Psoas muscle (tissue), 7 donors: ENCODE measurements at regions not wholly inside any gene's neighbourhood (a gene's known extent, or its start where the extent isn't known, plus 50 kb on each side); places are given as distances from the start of the nearest gene placed in this dataset.

Source experiments
- ATAC-seq, 4 donors: fragments of 200-7000 bp; cut with Tn5 transposase; one replicate each; pipeline ENCODE4 v1.9.1; 2020; ENCODE audit warnings: moderate library complexity in 3 of 4, mild to moderate bottlenecking in 2 of 4
- DNase-seq, 2 donors: peaks; one replicate each; pipeline ENCODE4 v3.0.0-alpha.2; 2020
- H3K27ac ChIP-seq: fragments of 200-600 bp; one replicate; pipeline ENCODE4 v1.8.0; 2022
- H3K27me3 ChIP-seq, 3 donors: fragments of 200-600 bp in 1 of 3; one replicate each; pipeline versions ENCODE4 v1.6.1 to v1.8.0; 2013 to 2022; ENCODE audit warnings: low read length in 2 of 3, mild to moderate bottlenecking in 2 of 3, moderate library complexity in 1 of 3; ENCODE audit not compliant: insufficient read depth in 3 of 3
- H3K36me3 ChIP-seq, 2 donors: fragments of 200-600 bp in 1 of 2; one replicate each; pipeline versions ENCODE4 v1.6.1 to v1.8.0; 2013 to 2022; ENCODE audit warnings: low read depth in 1 of 2, mild to moderate bottlenecking in 1 of 2, moderate library complexity in 1 of 2; ENCODE audit not compliant: insufficient read depth in 1 of 2
- H3K4me1 ChIP-seq: fragments of 200-600 bp; one replicate; pipeline ENCODE4 v1.8.0; 2022
- H3K4me3 ChIP-seq: fragments of 200-600 bp; one replicate; pipeline ENCODE4 v1.8.0; 2022; ENCODE audit warnings: mild to moderate bottlenecking
- H3K9me3 ChIP-seq: fragments of 200-600 bp; one replicate; pipeline ENCODE4 v1.8.0; 2022
- WGBS, 3 donors: extraction: QIAGEN DNeasy Blood & Tissue Kit; methylation state at CpG; one replicate each; pipeline versions ENCODE4 v1.1.6 to v1.1.7; 2013; 5-methylcytosine and 5-hydroxymethylcytosine counted together
- intact Hi-C, 2 donors: fragments of 100-400 bp; cut with DNase I; formaldehyde crosslinking; loops; one replicate each; pipeline versions ENCODE4 v1.11.0 to v1.14.2; 2022
- TF ChIP-seq, protein P1 (sequence below): fragments of 200-600 bp; IDR thresholded peaks from one replicate; pipeline ENCODE4 v1.8.0; 2022; ENCODE audit warnings: antibody characterized with exemption
- donor health status: healthy with polysubstance abuse.
- donor health status: DM: no; HTN: no; CAD: no; lungs with moderate emphysema.
- donor health status: Bipolar disorder and iron deficiency.
- donor health status: healthy.
- donor health status: DM: yes; HTN: yes; CAD: no.
- donor health status: DM: no; HTN: no; CAD: no.
- donor health status: DM: yes; HTN: yes; CAD: no.

- intact Hi-C loops = no loop called here
- DNase-seq (no peak), ATAC-seq (no peak)
- TF ChIP-seq, protein P1, sequence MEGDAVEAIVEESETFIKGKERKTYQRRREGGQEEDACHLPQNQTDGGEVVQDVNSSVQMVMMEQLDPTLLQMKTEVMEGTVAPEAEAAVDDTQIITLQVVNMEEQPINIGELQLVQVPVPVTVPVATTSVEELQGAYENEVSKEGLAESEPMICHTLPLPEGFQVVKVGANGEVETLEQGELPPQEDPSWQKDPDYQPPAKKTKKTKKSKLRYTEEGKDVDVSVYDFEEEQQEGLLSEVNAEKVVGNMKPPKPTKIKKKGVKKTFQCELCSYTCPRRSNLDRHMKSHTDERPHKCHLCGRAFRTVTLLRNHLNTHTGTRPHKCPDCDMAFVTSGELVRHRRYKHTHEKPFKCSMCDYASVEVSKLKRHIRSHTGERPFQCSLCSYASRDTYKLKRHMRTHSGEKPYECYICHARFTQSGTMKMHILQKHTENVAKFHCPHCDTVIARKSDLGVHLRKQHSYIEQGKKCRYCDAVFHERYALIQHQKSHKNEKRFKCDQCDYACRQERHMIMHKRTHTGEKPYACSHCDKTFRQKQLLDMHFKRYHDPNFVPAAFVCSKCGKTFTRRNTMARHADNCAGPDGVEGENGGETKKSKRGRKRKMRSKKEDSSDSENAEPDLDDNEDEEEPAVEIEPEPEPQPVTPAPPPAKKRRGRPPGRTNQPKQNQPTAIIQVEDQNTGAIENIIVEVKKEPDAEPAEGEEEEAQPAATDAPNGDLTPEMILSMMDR = no peak
- no peaks in the 10 kb centered on the region for H3K27me3 ChIP-seq
- no peak overlapping the region for H3K4me3 ChIP-seq
- no peaks in the 10 kb centered on the region for H3K36me3 ChIP-seq
- no peaks in the 10 kb centered on the region for H3K4me1 ChIP-seq
- WGBS, 3 donors = 73 to 89% (median 81%) methylated on average over 1 of the region's 1 CpG
- no peaks in the 10 kb centered on the region for H3K9me3 ChIP-seq
- no peak overlapping the region for H3K27ac ChIP-seq
These were observed 645.9 kb downstream of the XPNPEP1 start for GRCh38 chr10:109277456-109277855.

- Histone ChIP-seq H3K4me1 (no peaks in the 10 kb centered on the region), H3K27me3 (no peaks in the 10 kb centered on the region), H3K27ac (no peak overlapping the region), H3K36me3 (no peaks in the 10 kb centered on the region), H3K4me3 (no peak overlapping the region), H3K9me3 (no peaks in the 10 kb centered on the region)
- DNase-seq = no peak
- 0 to 13% (median 13%) methylated on average over 1 of the region's 1 CpG for WGBS, 3 donors
- ATAC-seq = no peak
- intact Hi-C loops = no loop called here
- TF ChIP-seq, protein P1 = no peak
These were observed 647.4 kb downstream of the XPNPEP1 start for GRCh38 chr10:109275960-109276359.

- TF ChIP-seq, protein P1 = no peak
- H3K9me3 ChIP-seq = no peaks in the 10 kb centered on the region
- no peaks in the 10 kb centered on the region for H3K4me1 ChIP-seq
- ATAC-seq = no peak
- DNase-seq = no peak
- WGBS, 3 donors = 73 to 90% (median 82%) methylated on average over 2 of the region's 2 CpGs
- H3K4me3 ChIP-seq = no peak overlapping the region
- no peaks in the 10 kb centered on the region for H3K36me3 ChIP-seq
- intact Hi-C loops = no loop called here
- H3K27ac ChIP-seq = no peak overlapping the region
- no peaks in the 10 kb centered on the region for H3K27me3 ChIP-seq
These were observed 648.6 kb downstream of the XPNPEP1 start for GRCh38 chr10:109274681-109275080.

GRCh38 chr10:109270173-109270572, 653.1 kb downstream of the XPNPEP1 start:
- H3K27ac ChIP-seq = no peak overlapping the region
- 86 to 89% (median 87%) methylated on average over 2 of the region's 2 CpGs for WGBS, 3 donors
- intact Hi-C loops = no loop called here
- H3K36me3 ChIP-seq = no peaks in the 10 kb centered on the region
- H3K27me3 ChIP-seq = no peaks in the 10 kb centered on the region
- H3K9me3 ChIP-seq = no peaks in the 10 kb centered on the region
- TF ChIP-seq, protein P1 = no peak
- ATAC-seq (no peak), DNase-seq (no peak)
- H3K4me1 ChIP-seq = no peaks in the 10 kb centered on the region
- no peak overlapping the region for H3K4me3 ChIP-seq

- ATAC-seq (no peak), DNase-seq (no peak)
- no peaks in the 10 kb centered on the region for H3K27me3 ChIP-seq
- H3K4me3 ChIP-seq = no peak overlapping the region
- intact Hi-C loops = no loop called here
- no peak overlapping the region for H3K27ac ChIP-seq
- TF ChIP-seq, protein P1 = no peak
- H3K9me3 ChIP-seq = no peaks in the 10 kb centered on the region
- 91 to 93% (median 92%) methylated on average over 3 of the region's 3 CpGs for WGBS, 3 donors
- H3K4me1 ChIP-seq = no peaks in the 10 kb centered on the region
- H3K36me3 ChIP-seq = no peaks in the 10 kb centered on the region
These were observed 659.3 kb downstream of the XPNPEP1 start for GRCh38 chr10:109264004-109264403.
